HepG2 (cell line): ENCODE measurements at regions not wholly inside any gene's neighbourhood (a gene's known extent, or its start where the extent isn't known, plus 50 kb on each side); places are given as distances from the start of the nearest gene placed in this dataset.
"Not testable (repeated sequence)": the region's sequence is repeated elsewhere in the genome, so short reads cannot be mapped to it uniquely, and the experiment has no call there.

Source experiments
- ATAC-seq: fragments of 200-7000 bp; cut with Tn5 transposase; 3 replicates; pipeline ENCODE4 v1.9.1; 2020; ENCODE audit warnings: mild to moderate bottlenecking, moderate library complexity
- BruUV-seq: library from RNA; stranded (reverse); fragments of 400-500 nt; replicated peaks from 2 replicates; lab custom pipeline; 2021; lab: Mats Ljungman, UMichigan
- CTCF ChIA-PET: fragments of 300-600 bp; formaldehyde crosslinking; extraction: SDS; loops from one replicate; lab custom pipeline; 2021; ENCODE audit warnings: low total read pairs, inconsistent platforms, low intra/inter-chr PET ratio; lab: Yijun Ruan, JAX
- POLR2A ChIA-PET: fragments of 350-600 bp; sonication (Branson Sonifier 250); formaldehyde crosslinking; loops from one replicate; lab custom pipeline; 2020; ENCODE audit warnings: antibody characterized with exemption, inconsistent platforms; lab: Yijun Ruan, JAX
- DNase-seq: peaks from one replicate; pipeline ENCODE4 v3.0.0-alpha.2; 2015; ENCODE audit warnings: low spot score
- FAIRE-seq: peaks from 3 replicates; lab custom pipeline; 2011; peaks lifted over from hg19 to GRCh38; lab: Jason Lieb, UNC
- H2AFZ ChIP-seq: one replicate; pipeline ENCODE4 v1.6.1; 2011; ENCODE audit warnings: low read length, inconsistent platforms
- H3K27ac ChIP-seq: fragments of 300-600 bp; 3 replicates; pipeline ENCODE4 v1.8.0; 2011; ENCODE audit warnings: mixed run types, mild to moderate bottlenecking, mixed read lengths, low read length, inconsistent platforms; ENCODE audit not compliant: insufficient read depth; ENCODE audit errors: extremely low read length
- H3K27me3 ChIP-seq, 2 experiments: fragments of 200-600 bp in 1 of 2; 2 replicates in 1 of 2; 3 replicates in 1 of 2; pipeline versions ENCODE4 v1.6.0 to v1.8.0; 2011; ENCODE audit warnings: low read length in 2 of 2, mild to moderate bottlenecking in 2 of 2, moderate library complexity in 2 of 2, inconsistent platforms in 1 of 2; ENCODE audit not compliant: insufficient read depth in 2 of 2, control insufficient read depth in 1 of 2
- H3K36me3 ChIP-seq, 2 experiments: fragments of 200-600 bp in 1 of 2; replicated peaks in 1 of 2; 2 replicates in 1 of 2; 3 replicates in 1 of 2; pipeline versions ENCODE4 v1.5.1 to v1.8.0; 2011; ENCODE audit warnings: low read length in 2 of 2, inconsistent platforms in 1 of 2; ENCODE audit not compliant: insufficient read depth in 2 of 2, control insufficient read depth in 1 of 2
- H3K4me1 ChIP-seq: 2 replicates; pipeline ENCODE4 v1.5.1; 2012; ENCODE audit warnings: low read length, inconsistent platforms; ENCODE audit not compliant: insufficient read depth
- H3K4me2 ChIP-seq: 2 replicates; pipeline ENCODE4 v1.6.0; 2011; ENCODE audit warnings: low read depth, low read length, inconsistent platforms
- H3K4me3 ChIP-seq, 3 experiments: fragments of 200-600 bp in 1 of 3; sonication (generic), shearing (Covaris generic) in 1 of 3; replicated peaks in 1 of 3; 2 replicates each; pipeline ENCODE4 v1.5.1; 2011 to 2016; ENCODE audit warnings: low read length in 3 of 3, inconsistent platforms in 2 of 3, low read depth in 2 of 3, mild to moderate bottlenecking in 2 of 3, control low read depth in 1 of 3, mixed read lengths in 1 of 3; ENCODE audit not compliant: insufficient read depth in 1 of 3
- H3K79me2 ChIP-seq: one replicate; pipeline ENCODE4 v1.6.1; 2011; ENCODE audit warnings: low read length, inconsistent platforms; ENCODE audit not compliant: insufficient read depth
- H3K9ac ChIP-seq: 2 replicates; pipeline ENCODE4 v1.6.0; 2011; ENCODE audit warnings: mild to moderate bottlenecking, low read depth, low read length, inconsistent platforms; ENCODE audit not compliant: insufficient read depth
- H3K9me3 ChIP-seq: 2 replicates; pipeline ENCODE4 v1.5.1; 2012; ENCODE audit warnings: mild to moderate bottlenecking, low read length
- H4K20me1 ChIP-seq: 2 replicates; pipeline ENCODE4 v1.6.0; 2011; ENCODE audit warnings: inconsistent platforms, mild to moderate bottlenecking, low read length, moderate library complexity; ENCODE audit not compliant: insufficient read depth
- ARID5B ChIP-seq: IDR thresholded peaks from 2 replicates; pipeline ENCODE4 v1.4.0; 2020; ENCODE audit warnings: mild to moderate bottlenecking, missing genetic modification reagents
- FOXA1 ChIP-seq, 2 experiments: fragments of 450-650 bp in 1 of 2; sonication (generic) in 1 of 2; formaldehyde crosslinking in 1 of 2; IDR thresholded peaks; 2 replicates each; pipeline versions ENCODE4 v1.4.0 to v1.6.1; 2016 to 2020; ENCODE audit warnings: missing genetic modification reagents in 1 of 2
- FOXA3 ChIP-seq: IDR thresholded peaks from 2 replicates; pipeline ENCODE4 v1.6.1; 2016; ENCODE audit warnings: missing genetic modification reagents, missing compliant biosample characterization
- SMYD3 ChIP-seq: sonication (generic); formaldehyde crosslinking; IDR thresholded peaks from 2 replicates; pipeline ENCODE4 v1.8.1; 2023; ENCODE audit warnings: mild to moderate bottlenecking, missing genetic modification reagents
- THYN1 ChIP-seq: sonication (generic); formaldehyde crosslinking; IDR thresholded peaks from 2 replicates; pipeline ENCODE4 v1.8.1; 2023; ENCODE audit warnings: low read depth, mild to moderate bottlenecking, moderate library complexity, missing genetic modification reagents, borderline replicate concordance
- ZNF281 ChIP-seq: sonication (generic); formaldehyde crosslinking; IDR thresholded peaks from 2 replicates; pipeline ENCODE4 v1.4.0; 2020; ENCODE audit warnings: missing genetic modification reagents, borderline replicate concordance
- WGBS: methylation state at CpG from one replicate; pipeline ENCODE4 v1.1.6; 2017; ENCODE audit warnings: low lambda C conversion rate; 5-methylcytosine and 5-hydroxymethylcytosine counted together
- in situ Hi-C: cut with HindIII; loops from 2 replicates; pipeline ENCODE4 v1.10.0; 2017; ENCODE audit warnings: low pct_unique_long_range_greater_than_20kb; ENCODE audit not compliant: extremely low pct_ligation_motif_present
- intact Hi-C: fragments of 100-400 bp; cut with micrococcal nuclease; formaldehyde crosslinking; loops from one replicate; pipeline ENCODE4 v1.10.0; 2022; ENCODE audit not compliant: unreplicated experiment

GRCh38 chr5:29193972-29194371, 1999.5 kb upstream of the CDH6 start:
- no peak for FAIRE-seq
- POLR2A ChIA-PET, result no interaction called here

GRCh38 chr5:29191269-29192048, 2002.0 kb upstream of the CDH6 start:
- Histone ChIP-seq H3K4me3 (peak overlapping the region in 2 of 3 experiments; percentile 33 to 43; a peak in 4 of 6 replicates), H3K4me2 (peak overlapping the region; percentile 36; the same call in 1 of the 2 replicates)
- H3K27ac ChIP-seq; H3K36me3 ChIP-seq; CTCF ChIA-PET; H3K9ac ChIP-seq; ATAC-seq; H4K20me1 ChIP-seq; POLR2A ChIA-PET; DNase-seq; intact Hi-C loops; H3K27me3 ChIP-seq; BruUV-seq; H3K79me2 ChIP-seq; H2AFZ ChIP-seq; H3K4me1 ChIP-seq; FAIRE-seq; H3K9me3 ChIP-seq; in situ Hi-C loops; TF ChIP-seq FOXA1 (IDR thresholded peaks at IDR 0.05): not testable (repeated sequence)
- TF ChIP-seq FOXA3 (peak; percentile 32; the same call in 1 of the 2 replicates), FOXA1 (CRISPR knock-in tag; IDR thresholded peaks at IDR 0.05) (peak; percentile 56; the same call in 1 of the 2 replicates), ARID5B (CRISPR knock-in tag) (peak; percentile 13; the same call in 1 of the 2 replicates), ZNF281 (peak; percentile 81)
- WGBS, result 13% methylated on average over 8 of the region's 28 CpGs

More at GRCh38 chr5:29193972-29194371, 1999.5 kb upstream of the CDH6 start:
- in situ Hi-C loops, result no loop called here
- H3K9ac ChIP-seq, result no peak overlapping the region
- DNase-seq (no peak), ATAC-seq (no peak)
- CTCF ChIA-PET, result no interaction called here
- intact Hi-C loops, result no loop called here
- H3K4me1 ChIP-seq, result no peaks in the 10 kb centered on the region
- WGBS, result 0% methylated on average over 1 of the region's 1 CpG
- H3K4me2 ChIP-seq, result no peak overlapping the region
- H3K4me3 ChIP-seq, result no peak overlapping the region
- H3K27ac ChIP-seq, result no peak overlapping the region
- no peaks in the 10 kb centered on the region for H4K20me1 ChIP-seq
- H3K27me3 ChIP-seq, result no peaks in the 10 kb centered on the region
- no peaks in the 10 kb centered on the region for H3K36me3 ChIP-seq
- no peaks in the 10 kb centered on the region for H3K9me3 ChIP-seq
- BruUV-seq, result no TSS peak
- no peaks in the 10 kb centered on the region for H3K79me2 ChIP-seq
- no peak for TF ChIP-seq THYN1 (CRISPR knock-in tag)
- TF ChIP-seq SMYD3 (CRISPR knock-in tag), result no peak
- TF ChIP-seq, all 625 proteins: peak for 0
- H2AFZ ChIP-seq, result no peak overlapping the region
